Spleen (tissue), 7 donors: ENCODE measurements at regions not wholly inside any gene's neighbourhood (a gene's known extent, or its start where the extent isn't known, plus 50 kb on each side); places are given as distances from the start of the nearest gene placed in this dataset.

Experiments used
- CTCF ChIP-seq, 11 experiments: fragments of 200-600 bp in 7 of 11; fragments of 450-650 bp in 4 of 11; sonication (generic) in 4 of 11; IDR thresholded peaks in 8 of 11; conservative IDR thresholded peaks in 3 of 11; 1 replicate in 7 of 11; 2 replicates in 4 of 11; pipeline versions ENCODE4 v1.4.0 to v1.8.0; 2016 to 2021; ENCODE audit warnings: antibody characterized with exemption in 11 of 11, inconsistent platforms in 4 of 11, mild to moderate bottlenecking in 1 of 11
- POLR2A ChIP-seq, 3 donors: fragments of 450-650 bp; IDR thresholded peaks; one replicate each; pipeline ENCODE4 v1.5.1; 2017; ENCODE audit warnings: antibody characterized with exemption in 3 of 3, mild to moderate bottlenecking in 1 of 3
- donor health status: DM: no; HTN: no; CAD: no; lungs with moderate emphysema.
- donor health status: DM: no; HTN: no; CAD: no.
- donor health status: DM: no; HTN: no; CAD: no.

- TF ChIP-seq CTCF (IDR thresholded peaks at IDR 0.05 in 8 of 11, conservative IDR thresholded peaks at IDR 0.05 in 3 of 11) (no peak), POLR2A (IDR thresholded peaks at IDR 0.05) (no peak)
Observed at GRCh38 chr5:115360046-115360685, 63.7 kb upstream of the CCDC112 start.
